MM.1S (cell line): ENCODE measurements at regions not wholly inside any gene's neighbourhood (a gene's known extent, or its start where the extent isn't known, plus 50 kb on each side); places are given as distances from the start of the nearest gene placed in this dataset.

Experiments
- DNase-seq: peaks from one replicate; pipeline ENCODE4 v3.0.0-alpha.2; 2015
- H2AFZ ChIP-seq: fragments of 300-600 bp; sonication (generic); 2 replicates; pipeline ENCODE4 v1.6.0; 2016; ENCODE audit warnings: antibody characterized with exemption, low read length
- H3F3A ChIP-seq: fragments of 300-600 bp; sonication (generic); 2 replicates; pipeline ENCODE4 v1.6.1; 2016; ENCODE audit warnings: mild to moderate bottlenecking, antibody characterized with exemption, low read length, moderate library complexity, mixed read lengths; ENCODE audit not compliant: insufficient read depth
- H3K27ac ChIP-seq: fragments of 300-600 bp; sonication (generic); 2 replicates; pipeline ENCODE4 v1.5.1; 2016; ENCODE audit warnings: mild to moderate bottlenecking, low read length
- H3K27me3 ChIP-seq: fragments of 300-600 bp; sonication (generic); replicated peaks from 2 replicates; pipeline ENCODE4 v1.6.0; 2016; ENCODE audit warnings: low read length; ENCODE audit not compliant: insufficient read depth
- H3K36me3 ChIP-seq: fragments of 300-600 bp; sonication (generic); replicated peaks from 2 replicates; pipeline ENCODE4 v1.6.1; 2016; ENCODE audit warnings: mild to moderate bottlenecking, low read length, mixed read lengths; ENCODE audit not compliant: insufficient read depth
- H3K4me1 ChIP-seq: fragments of 300-600 bp; sonication (generic); 2 replicates; pipeline ENCODE4 v1.6.1; 2016; ENCODE audit warnings: low read length, mixed read lengths
- H3K4me2 ChIP-seq: fragments of 300-600 bp; sonication (generic); 2 replicates; pipeline ENCODE4 v1.6.0; 2016; ENCODE audit warnings: low read depth, low read length
- H3K4me3 ChIP-seq: fragments of 300-600 bp; sonication (generic); 2 replicates; pipeline ENCODE4 v1.5.1; 2016; ENCODE audit warnings: low read length, mixed read lengths
- H3K79me2 ChIP-seq: fragments of 300-600 bp; sonication (generic); 2 replicates; pipeline ENCODE4 v1.6.1; 2016; ENCODE audit warnings: mixed run types, low read length, mixed read lengths
- H3K9ac ChIP-seq: fragments of 300-600 bp; sonication (generic); 2 replicates; pipeline ENCODE4 v1.6.1; 2016; ENCODE audit warnings: low read length, mixed read lengths
- H3K9me2 ChIP-seq: fragments of 300-600 bp; sonication (generic); replicated peaks from 2 replicates; pipeline ENCODE4 v1.6.1; 2016; ENCODE audit warnings: mild to moderate bottlenecking, low read length, mixed read lengths; ENCODE audit not compliant: insufficient read depth
- H3K9me3 ChIP-seq: fragments of 300-600 bp; sonication (generic); replicated peaks from 2 replicates; pipeline ENCODE4 v1.6.1; 2016; ENCODE audit warnings: mild to moderate bottlenecking, low read length, mixed read lengths; ENCODE audit not compliant: insufficient read depth
- H4K20me1 ChIP-seq: fragments of 300-600 bp; sonication (generic); 2 replicates; pipeline ENCODE4 v1.6.1; 2016; ENCODE audit warnings: mild to moderate bottlenecking, low read length, moderate library complexity, mixed read lengths; ENCODE audit not compliant: insufficient read depth
- CTCF ChIP-seq: fragments of 300-600 bp; sonication (generic); IDR thresholded peaks from 2 replicates; pipeline ENCODE4 v1.5.1; 2016; ENCODE audit warnings: antibody characterized with exemption, low read length, mixed read lengths
- EZH2 ChIP-seq: fragments of 300-600 bp; sonication (generic); optimal IDR thresholded peaks from 2 replicates; pipeline ENCODE3; 2017; ENCODE audit warnings: low read depth, mild to moderate bottlenecking, antibody characterized with exemption, low read length, mixed read lengths
- EZH2phosphoT487 ChIP-seq: fragments of 300-600 bp; sonication (generic); IDR thresholded peaks from 2 replicates; pipeline ENCODE4 v1.6.1; 2018; ENCODE audit warnings: antibody characterized with exemption, low read length

- H3K4me2 ChIP-seq = no peak overlapping the region
- H3K4me3 ChIP-seq = no peak overlapping the region
- no peak overlapping the region for H2AFZ ChIP-seq
- no peaks in the 10 kb centered on the region for H4K20me1 ChIP-seq
- no peaks in the 10 kb centered on the region for H3K36me3 ChIP-seq
- H3K9ac ChIP-seq = no peak overlapping the region
- no peak for DNase-seq
- H3K27me3 ChIP-seq = no peaks in the 10 kb centered on the region
- no peaks in the 10 kb centered on the region for H3K4me1 ChIP-seq
- H3K9me2 ChIP-seq = no peaks in the 10 kb centered on the region
- no peaks in the 10 kb centered on the region for H3K79me2 ChIP-seq
- H3K9me3 ChIP-seq = no peaks in the 10 kb centered on the region
- no peak overlapping the region for H3K27ac ChIP-seq
- no peak for TF ChIP-seq EZH2
- no peak for TF ChIP-seq EZH2phosphoT487
- TF ChIP-seq CTCF = no peak
- H3F3A ChIP-seq = no peaks in the 10 kb centered on the region
Measured at GRCh38 chr4:156255230-156256007, 301.8 kb upstream of the CTSO start.

- H3K27me3 ChIP-seq = no peaks in the 10 kb centered on the region
- no peak for DNase-seq
- no peak overlapping the region for H3K9ac ChIP-seq
- no peak overlapping the region for H3K4me3 ChIP-seq
- no peak overlapping the region for H3K4me2 ChIP-seq
- H3F3A ChIP-seq = no peaks in the 10 kb centered on the region
- no peaks in the 10 kb centered on the region for H3K9me2 ChIP-seq
- H3K4me1 ChIP-seq = no peaks in the 10 kb centered on the region
- H3K9me3 ChIP-seq = no peaks in the 10 kb centered on the region
- TF ChIP-seq CTCF (no peak), EZH2 (no peak), EZH2phosphoT487 (no peak)
- H3K79me2 ChIP-seq = no peaks in the 10 kb centered on the region
- no peaks in the 10 kb centered on the region for H4K20me1 ChIP-seq
- no peak overlapping the region for H2AFZ ChIP-seq
- H3K27ac ChIP-seq = no peak overlapping the region
- H3K36me3 ChIP-seq = no peaks in the 10 kb centered on the region
Measured at GRCh38 chr4:156252358-156252921, 298.8 kb upstream of the CTSO start.

GRCh38 chr4:156251373-156252065, 297.9 kb upstream of the CTSO start:
- Histone ChIP-seq H3K79me2 (no peaks in the 10 kb centered on the region), H4K20me1 (no peaks in the 10 kb centered on the region), H2AFZ (no peak overlapping the region), H3K9me2 (no peaks in the 10 kb centered on the region), H3K4me2 (no peak overlapping the region), H3K4me3 (no peak overlapping the region), H3K27ac (no peak overlapping the region), H3F3A (no peaks in the 10 kb centered on the region), H3K4me1 (no peaks in the 10 kb centered on the region), H3K36me3 (no peaks in the 10 kb centered on the region), H3K27me3 (no peaks in the 10 kb centered on the region), H3K9me3 (no peaks in the 10 kb centered on the region), H3K9ac (no peak overlapping the region)
- DNase-seq = no peak
- no peak for TF ChIP-seq EZH2
- no peak for TF ChIP-seq CTCF
- TF ChIP-seq EZH2phosphoT487 = no peak
